ENCODE measurements at regions not wholly inside any gene's neighbourhood (a gene's known extent, or its start where the extent isn't known, plus 50 kb on each side); places are given as distances from the start of the nearest gene placed in this dataset.

- Histone ChIP-seq H4K20me1 (ENCODE audit: insufficient read depth, low read length) (no peaks in the 10 kb centered on the region), H3K9me3 (ENCODE audit: insufficient read depth, low read depth, low read length) (no peaks in the 10 kb centered on the region), H3K27ac (ENCODE audit: low read depth, low read length) (no peak overlapping the region), H3K9ac (ENCODE audit: low read length) (no peak overlapping the region), H2AFZ (ENCODE audit: low read depth, low read length) (no peak overlapping the region), H3K27me3 (ENCODE audit: insufficient read depth, low read length) (no peaks in the 10 kb centered on the region), H3K79me2 (ENCODE audit: insufficient read depth, low read length) (no peaks in the 10 kb centered on the region), H3K4me2 (ENCODE audit: low read length) (no peak overlapping the region), H3K4me1 (ENCODE audit: insufficient read depth, low read length) (no peaks in the 10 kb centered on the region), H3K36me3 (ENCODE audit: insufficient read depth, low read length) (no peaks in the 10 kb centered on the region), H3K4me3 (ENCODE audit: insufficient read depth, low read depth, low read length) (no peak overlapping the region)
- FAIRE-seq (no peak), DNase-seq (ENCODE audit: low read depth) (no peak)
- H3K4me1 Mint-ChIP-seq (ENCODE audit: low read depth, unreplicated experiment) = no peaks in the 10 kb centered on the region
- TF ChIP-seq EZH2 (IDR thresholded peaks at IDR 0.05; ENCODE audit: insufficient read depth, low read length) (no peak), CTCF (IDR thresholded peaks at IDR 0.05; ENCODE audit: insufficient read depth, low read depth, low read length) (no peak)
- no peak overlapping the region for H3K27ac Mint-ChIP-seq (ENCODE audit: unreplicated experiment)
- H3K27me3 Mint-ChIP-seq (ENCODE audit: low read depth, unreplicated experiment) = no peaks in the 10 kb centered on the region
- H3K36me3 Mint-ChIP-seq (ENCODE audit: low read depth, unreplicated experiment) = no peaks in the 10 kb centered on the region
- peaks cover 3% of the 10 kb centered on the region for H3K9me3 Mint-ChIP-seq (ENCODE audit: unreplicated experiment)
- no peak overlapping the region for H3K4me3 Mint-ChIP-seq (ENCODE audit: unreplicated experiment)
Measured at GRCh38 chrX:75582511-75582910, 59.7 kb upstream of the ZDHHC15 start.
